CD4-positive, alpha-beta T cell (primary cell): ENCODE measurements at regions not wholly inside any gene's neighbourhood (a gene's known extent, or its start where the extent isn't known, plus 50 kb on each side); places are given as distances from the start of the nearest gene placed in this dataset.

Experiments used
- ATAC-seq: fragments of 200-7000 bp; cut with Tn5 transposase; one replicate; pipeline ENCODE4 v1.10.0; 2022; ENCODE audit warnings: mild to moderate bottlenecking; ENCODE audit not compliant: poor library complexity
- CTCF ChIA-PET: fragments of 350-600 bp; sonication (Branson Sonifier 250); formaldehyde crosslinking; loops from one replicate; lab custom pipeline; 2021; ENCODE audit warnings: antibody characterized with exemption, inconsistent platforms; lab: Charles Lee
- POLR2A ChIA-PET: fragments of 350-600 bp; sonication (Branson Sonifier 250); formaldehyde crosslinking; loops from one replicate; lab custom pipeline; 2021; ENCODE audit warnings: antibody characterized with exemption, inconsistent platforms; lab: Charles Lee
- DNase-seq, 14 experiments: peaks; one replicate each; pipeline ENCODE4 v3.0.0-alpha.2; 2013 to 2020; ENCODE audit warnings: mixed read lengths in 2 of 14
- H3K27ac ChIP-seq, 2 donors: one replicate each; pipeline versions ENCODE4 v1.5.1 to v1.7.0; 2013; ENCODE audit warnings: low read length in 2 of 2, low read depth in 1 of 2, mild to moderate bottlenecking in 1 of 2
- H3K27me3 ChIP-seq, 2 experiments: 1 replicate in 1 of 2; 2 replicates in 1 of 2; pipeline versions ENCODE4 v1.6.1 to v1.7.0; 2013; ENCODE audit warnings: low read length in 2 of 2, control low read depth in 1 of 2, mild to moderate bottlenecking in 1 of 2, moderate library complexity in 1 of 2; ENCODE audit not compliant: insufficient read depth in 2 of 2, control insufficient read depth in 1 of 2
- H3K36me3 ChIP-seq: one replicate; pipeline ENCODE4 v1.6.1; 2013; ENCODE audit warnings: low read length, control low read depth; ENCODE audit not compliant: insufficient read depth
- H3K4me1 ChIP-seq: one replicate; pipeline ENCODE4 v1.6.1; 2013; ENCODE audit warnings: low read length, control low read depth; ENCODE audit not compliant: insufficient read depth
- H3K4me3 ChIP-seq: one replicate; pipeline ENCODE4 v1.5.1; 2013; ENCODE audit warnings: mild to moderate bottlenecking, low read length, moderate library complexity
- H3K9me3 ChIP-seq, 2 experiments: 1 replicate in 1 of 2; 2 replicates in 1 of 2; pipeline versions ENCODE4 v1.6.1 to v1.7.0; 2013; ENCODE audit warnings: low read length in 2 of 2, mild to moderate bottlenecking in 2 of 2, control low read depth in 1 of 2, moderate library complexity in 1 of 2; ENCODE audit not compliant: control insufficient read depth in 1 of 2, insufficient read depth in 1 of 2
- H3K27ac Mint-ChIP-seq: one replicate; pipeline ENCODE4 v1.8.0; 2020; ENCODE audit warnings: mixed read lengths
- H3K27me3 Mint-ChIP-seq: one replicate; pipeline ENCODE4 v1.8.0; 2021; ENCODE audit warnings: mixed read lengths
- H3K36me3 Mint-ChIP-seq: one replicate; pipeline ENCODE4 v1.8.0; 2021; ENCODE audit warnings: low read depth, mixed read lengths
- H3K4me1 Mint-ChIP-seq: one replicate; pipeline ENCODE4 v1.8.0; 2021; ENCODE audit warnings: low read depth, mixed read lengths
- H3K4me3 Mint-ChIP-seq: one replicate; pipeline ENCODE4 v1.8.0; 2020; ENCODE audit warnings: mild to moderate bottlenecking, mixed read lengths
- H3K9me3 Mint-ChIP-seq: one replicate; pipeline ENCODE4 v1.8.0; 2020; ENCODE audit warnings: mixed read lengths
- CTCF ChIP-seq: fragments of 200-600 bp; IDR thresholded peaks from one replicate; pipeline ENCODE4 v1.8.0; 2022; ENCODE audit warnings: antibody characterized with exemption, mild to moderate bottlenecking
- intact Hi-C, 2 experiments: fragments of 100-400 bp; cut with DNase I in 1 of 2; cut with micrococcal nuclease in 1 of 2; formaldehyde crosslinking; loops; one replicate each; pipeline versions ENCODE4 v1.15.1 to v1.9.0; 2023 to 2025; cut with DNase I, micrococcal nuclease

GRCh38 chr14:48788771-48789170, 797.4 kb downstream of the RPS29 start:
- ATAC-seq, result no peak
- Mint-ChIP-seq H3K4me3 (no peak overlapping the region), H3K36me3 (no peaks in the 10 kb centered on the region), H3K27ac (no peak overlapping the region), H3K9me3 (peaks cover 12% of the 10 kb centered on the region), H3K4me1 (no peaks in the 10 kb centered on the region), H3K27me3 (no peaks in the 10 kb centered on the region)
- Histone ChIP-seq H3K9me3 (peaks cover 0 to 11% of the 10 kb centered on the region in 2 experiments), H3K27ac (no peak overlapping the region), H3K4me3 (no peak overlapping the region), H3K36me3 (no peaks in the 10 kb centered on the region), H3K27me3 (no peaks in the 10 kb centered on the region), H3K4me1 (no peaks in the 10 kb centered on the region)
- intact Hi-C loops, result no loop called here
- CTCF ChIA-PET, result no interaction called here
- TF ChIP-seq CTCF, result no peak
- POLR2A ChIA-PET, result no interaction called here
- no peak for DNase-seq

GRCh38 chr14:48786498-48786897, 799.7 kb downstream of the RPS29 start:
- Histone ChIP-seq H3K9me3 (no peaks in the 10 kb centered on the region), H3K36me3 (no peaks in the 10 kb centered on the region), H3K27ac (no peak overlapping the region), H3K27me3 (no peaks in the 10 kb centered on the region), H3K4me3 (no peak overlapping the region), H3K4me1 (no peaks in the 10 kb centered on the region)
- TF ChIP-seq CTCF, result no peak
- CTCF ChIA-PET, result interaction anchor here (1.0 kb wide), 1 partner anchor 17 kb away, joined by 3 read pairs; no protein-coding TSS in a partner anchor
- no peak for DNase-seq
- Mint-ChIP-seq H3K27me3 (no peaks in the 10 kb centered on the region), H3K27ac (no peak overlapping the region), H3K9me3 (peaks cover 12% of the 10 kb centered on the region), H3K4me1 (no peaks in the 10 kb centered on the region), H3K4me3 (no peak overlapping the region), H3K36me3 (no peaks in the 10 kb centered on the region)
- POLR2A ChIA-PET, result no interaction called here
- intact Hi-C loops, result no loop called here
- ATAC-seq, result no peak

GRCh38 chr14:48771717-48772116, 814.5 kb downstream of the RPS29 start:
- no peaks in the 10 kb centered on the region for H3K27me3 Mint-ChIP-seq
- Histone ChIP-seq H3K27ac (no peak overlapping the region), H3K4me3 (no peak overlapping the region), H3K9me3 (peaks cover 4 to 5% of the 10 kb centered on the region in 2 experiments), H3K4me1 (no peaks in the 10 kb centered on the region), H3K36me3 (no peaks in the 10 kb centered on the region), H3K27me3 (no peaks in the 10 kb centered on the region)
- H3K9me3 Mint-ChIP-seq, result peaks cover 4% of the 10 kb centered on the region
- ChIA-PET CTCF (no interaction called here), POLR2A (no interaction called here)
- no peak overlapping the region for H3K27ac Mint-ChIP-seq
- TF ChIP-seq CTCF, result no peak
- ATAC-seq (no peak), DNase-seq (no peak)
- H3K36me3 Mint-ChIP-seq, result no peaks in the 10 kb centered on the region
- intact Hi-C loops, result no loop called here
- no peak overlapping the region for H3K4me3 Mint-ChIP-seq
- no peaks in the 10 kb centered on the region for H3K4me1 Mint-ChIP-seq
